ENCODE measurements at regions not wholly inside any gene's neighbourhood (a gene's known extent, or its start where the extent isn't known, plus 50 kb on each side); places are given as distances from the start of the nearest gene placed in this dataset.

GRCh38 chr7:126166645-126167044 lies 1086.1 kb downstream of the GRM8 start:
- no peak overlapping the region for H3K4me3 ChIP-seq
- DNase-seq (ENCODE audit: low spot score): no peak
- H3K4me1 ChIP-seq (ENCODE audit: control insufficient read depth in 1 of 2, low read depth in 2 of 2): no peaks in the 10 kb centered on the region
- ATAC-seq (ENCODE audit: insufficient number of reproducible peaks, low FRiP score, low read depth): no peak
- H3K36me3 ChIP-seq: no peaks in the 10 kb centered on the region
- no peak overlapping the region for H3K27ac ChIP-seq
- H3K9me3 ChIP-seq: no peaks in the 10 kb centered on the region
- no peak for TF ChIP-seq CTCF (IDR thresholded peaks at IDR 0.05)
- H3K27me3 ChIP-seq (replicated peaks; ENCODE audit: insufficient read depth): no peaks in the 10 kb centered on the region

GRCh38 chr7:126163647-126164046 lies 1089.1 kb downstream of the GRM8 start:
- Histone ChIP-seq H3K4me3 (no peak overlapping the region), H3K27me3 (replicated peaks; ENCODE audit: insufficient read depth) (no peaks in the 10 kb centered on the region), H3K4me1 (ENCODE audit: control insufficient read depth in 1 of 2, low read depth in 2 of 2) (no peaks in the 10 kb centered on the region), H3K27ac (no peak overlapping the region), H3K9me3 (no peaks in the 10 kb centered on the region), H3K36me3 (no peaks in the 10 kb centered on the region)
- no peak for ATAC-seq (ENCODE audit: insufficient number of reproducible peaks, low FRiP score, low read depth)
- no peak for DNase-seq (ENCODE audit: low spot score)
- TF ChIP-seq CTCF (IDR thresholded peaks at IDR 0.05): no peak

- Histone ChIP-seq H3K27ac (no peak overlapping the region), H3K4me1 (ENCODE audit: control insufficient read depth in 1 of 2, low read depth in 2 of 2) (no peaks in the 10 kb centered on the region), H3K36me3 (no peaks in the 10 kb centered on the region), H3K27me3 (replicated peaks; ENCODE audit: insufficient read depth) (no peaks in the 10 kb centered on the region), H3K9me3 (no peaks in the 10 kb centered on the region), H3K4me3 (no peak overlapping the region)
- no peak for TF ChIP-seq CTCF (IDR thresholded peaks at IDR 0.05)
- ATAC-seq (ENCODE audit: insufficient number of reproducible peaks, low FRiP score, low read depth) (no peak), DNase-seq (ENCODE audit: low spot score) (no peak)
Measured at GRCh38 chr7:126157391-126157790, 1095.3 kb downstream of the GRM8 start.

GRCh38 chr7:126150278-126150958 lies 1102.3 kb downstream of the GRM8 start:
- no peak for ATAC-seq (ENCODE audit: insufficient number of reproducible peaks, low FRiP score, low read depth)
- no peak overlapping the region for H3K27ac ChIP-seq

GRCh38 chr7:126140858-126141466 lies 1111.8 kb downstream of the GRM8 start:
- no peak for ATAC-seq (ENCODE audit: insufficient number of reproducible peaks, low FRiP score, low read depth)
- no peaks in the 10 kb centered on the region for H3K9me3 ChIP-seq
- H3K27ac ChIP-seq: no peak overlapping the region
- TF ChIP-seq CTCF (IDR thresholded peaks at IDR 0.05): no peak
- no peak overlapping the region for H3K4me3 ChIP-seq
- H3K27me3 ChIP-seq (replicated peaks; ENCODE audit: insufficient read depth): no peaks in the 10 kb centered on the region
- no peaks in the 10 kb centered on the region for H3K4me1 ChIP-seq (ENCODE audit: control insufficient read depth in 1 of 2, low read depth in 2 of 2)
- DNase-seq (ENCODE audit: low spot score): no peak
- no peaks in the 10 kb centered on the region for H3K36me3 ChIP-seq

More at GRCh38 chr7:126150278-126150958, 1102.3 kb downstream of the GRM8 start:
- no peak for DNase-seq (ENCODE audit: low spot score)
- no peaks in the 10 kb centered on the region for H3K4me1 ChIP-seq (ENCODE audit: control insufficient read depth in 1 of 2, low read depth in 2 of 2)
- TF ChIP-seq CTCF (IDR thresholded peaks at IDR 0.05): no peak
- no peaks in the 10 kb centered on the region for H3K36me3 ChIP-seq
- H3K9me3 ChIP-seq: no peaks in the 10 kb centered on the region
- H3K4me3 ChIP-seq: no peak overlapping the region
- no peaks in the 10 kb centered on the region for H3K27me3 ChIP-seq (replicated peaks; ENCODE audit: insufficient read depth)
